Keratinocyte (primary cell): ENCODE measurements at regions not wholly inside any gene's neighbourhood (a gene's known extent, or its start where the extent isn't known, plus 50 kb on each side); places are given as distances from the start of the nearest gene placed in this dataset.

Experiments used
- CTCF ChIP-seq, 3 experiments: IDR thresholded peaks in 1 of 3; conservative IDR thresholded peaks in 1 of 3; optimal IDR thresholded peaks in 1 of 3; 2 replicates in 2 of 3; 3 replicates in 1 of 3; pipeline versions ENCODE3 to v1.5.1; 2011; ENCODE audit warnings: low read length in 3 of 3, mild to moderate bottlenecking in 3 of 3, moderate library complexity in 2 of 3, control low read depth in 1 of 3, inconsistent platforms in 1 of 3; ENCODE audit not compliant: insufficient read depth in 2 of 3; ENCODE audit errors: extremely low read depth in 1 of 3
- EZH2 ChIP-seq: IDR thresholded peaks from one replicate; pipeline ENCODE4 v1.6.1; 2012; ENCODE audit warnings: inconsistent platforms, mild to moderate bottlenecking, low read length, moderate library complexity

GRCh38 chr7:15778191-15778590 is 91.7 kb upstream of the MEOX2 start:
- no peak for TF ChIP-seq CTCF (optimal IDR thresholded peaks at IDR 0.05 in 1 of 3, IDR thresholded peaks at IDR 0.05 in 1 of 3, conservative IDR thresholded peaks at IDR 0.05 in 1 of 3; ENCODE audit: extremely low read depth in 1 of 3, insufficient read depth in 2 of 3, low read length in 3 of 3)
- TF ChIP-seq EZH2, result no peak
